SKM-1 treated with dmso at 0.1 percent for 144 hours (cell line): ENCODE measurements at regions not wholly inside any gene's neighbourhood (a gene's known extent, or its start where the extent isn't known, plus 50 kb on each side); places are given as distances from the start of the nearest gene placed in this dataset.

Experiments used
- DNase-seq: peaks from one replicate; lab custom pipeline; 2025; ENCODE audit not compliant: unreplicated experiment; lab: John Stamatoyannopoulos, UW

DNA sequence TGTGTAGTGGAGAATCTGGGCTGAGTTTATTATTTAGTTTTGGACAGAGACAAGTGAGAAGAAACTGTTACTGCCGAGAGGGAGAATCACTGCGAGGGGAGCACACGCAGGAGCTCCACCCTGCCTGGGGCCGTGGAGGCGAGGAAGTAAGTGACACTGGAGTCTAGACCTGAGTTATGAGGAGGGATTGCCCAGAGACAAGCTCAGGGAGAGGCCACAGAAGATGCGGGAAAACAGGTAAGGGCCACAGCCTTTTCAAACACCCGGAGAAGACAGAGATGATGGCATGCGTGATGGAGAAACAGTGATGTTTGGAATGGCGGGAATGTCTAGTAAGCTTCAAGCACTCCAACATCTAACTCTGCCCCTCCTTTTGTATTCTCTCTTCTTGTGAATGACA is 84.1 kb downstream of the TNFSF11 start:
- DNase-seq: no peak

DNA sequence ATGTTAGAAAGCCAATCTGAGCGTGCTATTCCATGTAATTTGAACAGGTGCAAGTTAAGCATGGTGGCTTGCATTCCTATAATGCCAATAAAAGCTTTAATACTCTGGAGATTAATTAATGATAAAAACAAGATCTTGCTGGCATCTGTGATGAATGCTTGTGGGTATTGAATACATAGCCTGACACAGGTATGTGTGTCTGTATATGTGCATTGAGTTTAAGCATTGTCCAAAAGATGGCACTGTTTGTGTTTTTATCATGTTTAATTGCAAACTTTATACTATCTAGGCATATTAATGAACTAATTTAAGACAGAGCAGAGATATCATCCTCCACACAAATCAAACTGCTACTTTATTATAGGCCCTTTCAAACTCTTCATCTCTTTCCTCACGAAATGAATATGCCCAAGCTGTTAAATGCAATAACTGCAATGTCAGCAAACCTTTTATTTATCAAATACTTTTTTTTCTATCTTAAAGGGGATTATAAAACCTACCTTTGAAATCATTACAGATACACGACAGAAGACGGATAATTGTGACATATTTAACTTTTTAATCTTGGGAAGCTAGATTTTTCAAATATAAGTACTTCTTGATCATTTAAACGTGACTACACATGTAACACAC is 86.5 kb downstream of the TNFSF11 start:
- no peak for DNase-seq

DNA sequence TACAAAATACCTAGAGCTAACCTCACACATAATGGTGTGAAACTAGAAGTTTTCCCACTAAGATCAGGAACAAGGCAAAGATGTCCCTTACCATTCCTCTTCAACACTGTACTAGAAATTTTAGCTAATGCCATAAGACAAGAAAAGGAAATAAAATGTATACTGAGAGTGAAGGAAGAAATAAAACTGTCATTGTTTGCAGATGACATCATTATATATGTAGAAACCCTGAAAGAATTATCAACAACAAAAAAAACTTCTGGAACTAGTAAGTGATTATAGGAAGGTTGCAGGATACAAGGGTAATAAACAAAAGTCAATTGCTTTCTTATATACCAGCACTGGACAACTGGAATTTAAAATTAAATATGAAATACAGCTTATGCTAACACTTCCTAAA is 93.7 kb downstream of the TNFSF11 start:
- DNase-seq: no peak

DNA sequence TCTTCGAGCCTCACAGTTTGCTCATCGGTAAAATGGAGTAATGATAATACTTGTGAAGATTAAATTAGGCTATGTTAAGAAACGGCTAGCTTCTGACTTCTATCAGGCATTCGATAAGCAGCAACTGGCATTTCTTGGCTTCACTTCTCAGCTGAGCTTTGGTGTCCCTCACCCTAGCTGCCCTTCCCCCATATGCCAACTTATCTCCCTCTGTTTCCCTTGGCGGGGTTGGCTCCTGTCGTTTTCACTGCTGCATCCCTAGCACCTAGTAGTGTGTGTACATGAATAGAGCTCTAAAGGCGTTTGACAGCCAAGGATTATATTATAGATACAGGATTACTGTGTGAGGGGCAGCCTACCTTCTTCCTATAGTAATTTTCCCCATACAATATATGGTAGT is 97.5 kb downstream of the TNFSF11 start:
- DNase-seq: no peak

DNA sequence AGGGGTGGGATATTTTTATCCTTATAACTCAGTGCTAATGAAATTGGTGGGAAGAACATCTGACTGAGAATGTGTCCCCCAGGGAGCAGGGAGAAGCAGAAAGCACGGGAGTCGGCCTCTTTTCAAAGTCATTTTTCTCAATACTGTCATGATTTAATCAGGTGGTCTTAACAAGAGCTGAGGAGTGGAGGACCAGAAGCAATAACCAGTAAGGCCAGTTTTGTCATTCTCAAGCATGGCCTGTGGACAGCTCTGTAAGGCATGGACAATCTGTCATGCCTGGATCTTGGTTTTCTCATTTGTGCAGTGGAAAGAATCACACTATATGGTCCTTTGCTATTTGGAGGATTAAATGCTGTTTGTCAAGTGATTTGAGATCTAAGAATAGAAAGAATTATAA is 99.7 kb downstream of the TNFSF11 start:
- DNase-seq: no peak

DNA sequence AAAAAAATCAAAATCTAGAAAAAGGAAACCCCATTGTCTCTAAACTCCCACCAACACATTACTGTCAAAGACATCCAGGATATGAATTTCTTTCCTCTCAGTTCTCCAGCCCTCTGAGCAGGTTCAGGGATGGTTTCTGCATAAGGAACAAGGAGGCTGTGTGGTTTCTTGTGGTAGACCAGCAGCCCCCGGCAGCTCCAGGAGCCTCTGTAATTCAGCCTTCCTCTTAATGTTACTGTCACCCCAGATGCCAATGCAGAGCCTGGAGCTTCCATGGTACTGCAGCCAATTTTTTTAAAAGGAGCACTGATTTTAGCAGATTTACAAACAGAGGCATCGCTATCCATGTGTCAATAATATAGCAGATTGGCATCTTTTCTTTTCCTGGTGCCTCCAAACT is 100.6 kb upstream of the FAM216B start:
- DNase-seq: no peak

DNA sequence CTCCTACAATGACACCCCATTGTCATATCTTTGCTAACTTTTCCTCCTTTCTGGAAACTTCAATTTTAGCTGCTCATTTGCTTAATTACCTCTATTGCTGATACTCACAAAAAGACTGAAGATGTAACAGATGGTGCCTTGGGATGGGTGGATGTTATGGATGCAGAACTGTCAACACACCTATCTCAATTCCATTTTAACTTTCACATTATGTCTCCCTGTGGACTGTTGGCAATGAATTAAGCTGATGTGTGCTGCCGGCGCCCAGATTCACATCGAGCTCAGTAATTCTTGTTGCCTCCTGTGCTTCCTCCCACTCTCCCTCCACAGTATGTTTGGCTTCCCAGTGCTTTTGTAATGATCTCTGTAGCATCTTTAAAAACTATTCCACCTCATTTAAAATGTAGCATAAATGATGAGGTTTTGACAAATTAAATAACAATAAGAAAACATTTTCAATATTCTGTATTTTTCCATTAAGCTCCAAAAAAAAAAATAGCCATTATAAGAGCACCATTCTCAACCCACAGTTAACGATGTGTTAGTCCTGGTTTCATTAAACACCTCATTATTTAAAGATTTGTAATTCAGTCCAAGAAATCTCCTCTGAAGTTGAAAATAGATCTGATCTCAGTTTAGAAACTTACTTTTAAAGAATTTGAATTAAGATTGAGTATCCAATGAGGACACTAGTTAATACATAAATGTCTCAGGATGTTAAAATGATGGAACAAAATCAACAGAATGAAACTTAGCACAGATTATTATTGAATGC is 99.9 kb upstream of the FAM216B start:
- DNase-seq: no peak

DNA sequence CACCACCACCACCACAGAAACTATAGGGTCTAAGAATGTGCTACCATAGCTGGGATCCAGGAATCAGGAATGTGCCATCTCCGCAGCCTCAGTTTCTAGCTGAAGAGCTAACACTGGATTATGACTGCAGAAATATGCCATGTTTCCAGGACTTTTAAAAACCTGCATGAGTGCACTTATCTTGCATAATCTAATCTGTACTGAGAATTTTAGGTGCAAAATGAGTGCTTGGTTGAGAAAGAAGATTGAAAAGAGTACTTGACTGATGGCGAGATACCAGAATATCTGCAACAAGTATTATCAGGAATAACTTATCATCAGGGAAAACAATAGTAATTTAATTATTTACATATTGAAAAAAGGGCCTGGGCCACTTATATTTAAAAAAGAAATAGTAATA is 97.2 kb upstream of the FAM216B start:
- no peak for DNase-seq

DNA sequence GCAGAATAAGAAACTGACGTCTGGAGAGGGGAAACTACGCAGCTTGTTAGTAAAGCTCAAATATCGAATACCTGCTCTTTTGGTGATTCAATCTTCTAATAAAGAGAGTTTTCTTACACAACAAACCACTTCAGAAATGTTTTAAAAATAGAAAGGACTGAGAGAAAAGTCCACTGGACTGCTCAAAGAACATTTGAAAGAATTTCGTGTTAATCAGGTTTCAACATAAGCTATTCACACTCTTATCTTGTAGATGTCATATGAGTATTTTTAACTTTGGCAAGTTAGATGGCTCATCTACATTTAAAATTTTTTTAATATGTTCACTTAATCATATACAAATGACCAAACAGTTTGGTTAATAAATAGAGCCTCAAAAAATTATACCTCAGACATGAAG is 95.6 kb upstream of the FAM216B start:
- DNase-seq: no peak

DNA sequence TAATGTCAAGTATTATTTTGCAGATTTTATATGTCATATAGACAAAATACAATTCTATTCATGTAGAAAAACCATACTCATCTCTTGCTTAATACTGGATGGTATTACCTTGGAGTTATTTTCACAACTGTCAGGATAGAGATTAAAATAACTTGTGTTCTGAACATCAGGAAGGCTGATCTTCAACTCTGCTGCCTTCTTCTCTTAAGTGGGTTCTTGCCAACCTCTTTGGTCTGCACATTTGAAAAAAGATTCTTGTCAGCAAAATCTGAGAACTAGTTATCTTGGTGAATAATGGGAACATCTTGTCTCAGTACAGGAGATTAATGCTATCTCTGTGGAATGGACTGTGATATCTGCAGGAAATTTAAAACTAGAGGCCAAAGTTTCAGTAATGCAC is 95.2 kb upstream of the FAM216B start:
- no peak for DNase-seq

DNA sequence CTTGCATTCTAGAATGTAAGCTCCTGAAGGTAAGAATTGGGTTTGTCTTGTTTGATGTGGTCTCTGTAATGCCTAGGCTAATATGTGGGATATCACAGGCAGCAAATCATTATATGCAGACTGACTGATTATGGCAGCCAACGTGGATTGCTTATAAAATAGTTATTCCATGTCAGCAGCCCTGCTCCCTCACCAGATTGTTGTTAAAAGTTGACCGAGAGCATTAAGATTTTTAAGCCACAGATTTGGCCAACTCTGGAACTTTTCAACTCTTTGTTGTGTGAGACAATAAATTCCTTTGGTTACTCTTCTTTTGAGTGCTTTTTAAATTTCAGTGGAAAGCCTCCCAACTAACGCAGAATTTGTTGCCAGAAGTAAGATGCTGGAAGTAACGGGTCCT is 92.6 kb upstream of the FAM216B start:
- DNase-seq: no peak

DNA sequence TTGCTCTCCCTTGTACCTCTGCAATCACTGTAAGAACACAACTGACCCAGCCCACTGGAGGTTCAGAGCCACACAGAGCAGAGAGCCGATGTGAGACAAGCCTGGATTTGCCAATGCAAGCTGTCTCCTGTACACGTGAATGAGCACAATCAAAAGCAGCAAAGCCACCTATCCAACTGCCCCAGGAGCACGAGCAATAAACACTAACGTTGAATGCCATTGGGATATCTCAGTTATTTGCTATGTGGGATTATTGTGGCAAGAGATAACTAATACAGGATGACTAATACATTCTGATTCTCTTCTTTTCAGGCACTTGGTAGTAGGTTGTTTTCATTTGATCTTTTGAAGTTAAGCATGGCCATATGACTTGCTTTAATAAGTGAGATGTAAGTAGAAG is 85.2 kb upstream of the FAM216B start:
- no peak for DNase-seq

DNA sequence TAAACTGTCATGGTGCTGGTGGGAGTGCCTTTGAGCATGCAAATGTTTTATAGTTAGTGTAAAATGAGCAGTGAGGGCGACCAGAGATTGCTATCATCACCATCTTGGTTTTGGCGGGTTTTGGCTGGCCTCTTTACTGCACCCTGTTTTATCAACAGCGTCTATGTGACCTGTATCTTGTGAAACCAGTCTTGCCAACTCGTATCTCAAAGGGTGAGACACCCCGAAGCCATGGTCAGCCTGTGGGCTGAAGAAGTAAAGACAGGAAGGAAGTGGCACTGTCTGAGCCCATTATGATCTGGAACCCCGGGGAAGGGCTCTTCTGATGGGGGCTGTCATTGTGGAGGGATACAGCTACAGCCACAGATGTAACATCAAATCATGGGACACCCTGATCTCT is 81.5 kb upstream of the FAM216B start:
- no peak for DNase-seq

DNA sequence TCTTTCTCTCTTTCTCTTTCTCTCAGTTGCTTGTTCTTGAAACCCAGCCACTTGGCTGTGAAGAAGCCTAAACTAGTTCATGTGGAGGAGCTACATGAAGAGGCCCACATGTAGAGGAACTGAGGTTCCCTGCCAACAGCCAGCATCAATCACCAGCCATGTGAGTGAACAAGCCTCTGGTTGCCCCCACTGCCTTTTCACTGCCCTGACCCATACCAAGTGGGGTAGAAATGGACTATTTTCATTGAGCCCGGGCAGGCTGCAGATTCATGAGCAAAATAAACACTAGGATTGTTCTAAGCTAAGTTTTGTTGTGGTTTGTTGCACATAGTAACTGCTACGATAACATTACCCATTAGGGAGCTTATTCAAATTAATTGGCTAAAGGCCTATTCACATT is 78.7 kb upstream of the FAM216B start:
- DNase-seq: no peak

DNA sequence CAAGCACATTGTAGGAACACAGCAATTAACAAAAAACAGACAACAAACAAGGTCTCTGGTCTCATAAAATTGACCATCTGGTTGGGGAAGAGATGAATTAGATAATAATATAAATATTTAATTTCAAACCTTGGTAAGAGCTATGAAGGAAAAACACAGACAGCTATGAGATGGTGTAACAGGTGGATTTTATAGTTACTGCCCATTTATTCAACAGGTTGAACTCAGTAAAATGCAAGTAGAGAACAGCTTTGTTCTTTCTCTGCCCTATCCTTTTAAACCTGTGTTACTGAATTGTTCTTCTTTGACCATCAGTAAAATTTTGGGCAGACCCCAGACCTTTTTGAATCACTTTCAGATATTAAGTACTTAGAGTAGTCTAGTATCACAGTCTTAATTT is 77.6 kb upstream of the FAM216B start:
- no peak for DNase-seq

DNA sequence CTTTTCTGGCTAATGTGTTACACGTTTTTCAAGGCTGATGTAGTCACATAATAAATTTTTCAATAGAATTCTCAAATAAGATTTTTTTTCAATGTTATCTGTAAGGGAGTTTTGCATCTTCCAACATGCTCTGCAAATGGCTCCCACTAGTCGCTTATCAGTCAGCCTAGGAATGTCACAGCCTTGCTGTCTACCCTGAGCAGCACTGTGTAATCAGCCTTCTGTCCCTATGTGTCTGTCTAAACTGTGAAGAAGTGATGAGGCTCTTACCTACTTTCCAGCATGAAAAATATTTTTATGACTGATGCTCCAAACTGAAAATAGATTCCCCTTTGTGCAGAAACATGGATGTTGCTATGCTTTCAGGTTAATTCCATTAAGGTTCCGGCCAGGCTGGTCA is 75.1 kb upstream of the FAM216B start:
- no peak for DNase-seq

DNA sequence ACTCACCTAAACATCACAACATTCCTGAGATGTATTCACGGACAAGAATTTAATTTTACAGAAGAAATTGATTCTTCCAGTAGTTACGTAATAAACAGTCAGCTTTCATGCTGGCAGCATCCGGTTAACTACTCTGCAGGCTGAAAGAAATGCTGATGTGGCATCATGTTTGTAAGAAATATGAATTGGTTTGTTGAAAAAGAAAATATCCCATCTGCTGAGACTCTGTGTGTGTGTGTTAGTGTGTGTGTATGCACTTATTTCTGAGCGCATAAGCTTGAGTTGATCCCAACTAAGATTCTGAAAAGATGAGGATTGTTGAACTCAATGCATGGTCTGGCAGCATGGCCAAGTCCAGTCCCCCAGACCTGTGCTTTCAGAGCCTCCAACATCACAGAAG is 74.3 kb upstream of the FAM216B start:
- no peak for DNase-seq

DNA sequence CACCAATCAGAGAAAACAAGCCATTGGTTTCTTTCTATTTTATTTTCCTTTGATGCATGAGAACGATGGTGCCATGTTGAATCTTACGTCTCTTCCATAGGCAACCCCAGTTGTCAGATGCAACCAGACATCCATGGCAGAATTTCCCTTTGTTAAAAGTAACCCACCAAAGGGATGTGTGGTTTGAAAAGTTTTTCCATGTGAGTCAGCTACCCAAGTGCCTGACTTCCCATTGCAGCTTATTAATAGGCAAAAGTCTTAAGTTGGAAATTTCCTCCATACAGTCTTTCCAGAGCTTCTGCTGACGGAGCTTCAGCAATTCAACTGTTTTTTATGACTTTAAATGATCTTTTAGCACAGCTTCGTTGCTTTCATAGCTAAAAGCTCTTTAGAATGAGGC is 73.8 kb upstream of the FAM216B start:
- no peak for DNase-seq

DNA sequence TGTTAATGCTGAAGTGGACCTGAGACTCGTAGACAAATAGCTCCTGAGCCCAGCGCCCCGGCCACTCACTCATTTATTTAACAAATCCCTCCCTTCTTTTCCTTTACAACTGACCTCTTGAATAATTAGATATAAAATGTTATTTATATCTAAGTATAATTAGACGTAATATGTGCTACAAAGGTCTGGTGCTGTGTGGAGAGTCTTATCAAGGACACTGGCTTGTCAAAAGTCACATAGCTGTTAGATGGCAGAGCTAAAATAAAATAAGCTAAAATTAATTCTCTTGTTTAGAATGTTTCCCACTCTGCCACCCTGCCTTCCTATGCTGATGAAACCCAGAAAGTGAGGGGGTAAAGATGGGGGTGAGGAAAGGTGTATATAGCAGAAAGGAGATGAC is 73.0 kb upstream of the FAM216B start:
- DNase-seq: no peak

DNA sequence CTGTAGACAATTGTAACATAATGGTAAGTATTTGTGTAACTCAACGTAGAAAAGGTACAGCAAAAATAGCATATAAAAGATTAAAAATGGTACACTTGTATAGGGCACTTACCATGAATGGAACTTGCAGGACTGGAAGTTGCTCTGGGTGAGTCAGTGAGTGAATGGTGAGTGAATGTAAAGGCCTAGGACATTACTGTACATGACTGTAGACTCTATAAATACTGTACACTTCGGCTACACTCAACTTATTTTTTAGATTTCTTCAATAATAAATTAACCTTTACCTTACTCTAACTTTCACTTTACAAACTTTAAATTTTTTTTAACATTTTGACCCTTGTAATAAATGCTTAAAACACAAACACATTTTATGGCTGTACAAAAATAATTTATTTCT is 72.1 kb upstream of the FAM216B start:
- no peak for DNase-seq

DNA sequence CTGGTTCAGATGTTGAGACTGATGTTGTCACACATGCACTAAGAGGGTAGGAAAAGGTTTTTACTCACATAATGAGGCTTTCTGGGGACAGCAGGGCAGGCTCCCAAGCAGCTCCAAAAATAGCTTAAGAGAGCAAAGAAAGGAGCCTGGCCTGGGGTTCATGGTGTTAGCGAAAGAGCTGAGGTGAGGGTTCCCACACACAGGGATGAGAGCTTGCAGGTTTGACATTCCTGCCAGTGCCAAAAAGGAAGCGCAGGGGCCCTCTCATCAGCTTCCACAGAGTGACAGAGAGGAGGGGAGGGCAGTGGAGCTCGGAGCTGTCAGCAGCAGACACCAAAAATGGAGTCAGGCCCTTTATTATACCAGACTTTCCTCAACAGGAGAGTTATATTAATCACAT is 65.5 kb upstream of the FAM216B start:
- no peak for DNase-seq

DNA sequence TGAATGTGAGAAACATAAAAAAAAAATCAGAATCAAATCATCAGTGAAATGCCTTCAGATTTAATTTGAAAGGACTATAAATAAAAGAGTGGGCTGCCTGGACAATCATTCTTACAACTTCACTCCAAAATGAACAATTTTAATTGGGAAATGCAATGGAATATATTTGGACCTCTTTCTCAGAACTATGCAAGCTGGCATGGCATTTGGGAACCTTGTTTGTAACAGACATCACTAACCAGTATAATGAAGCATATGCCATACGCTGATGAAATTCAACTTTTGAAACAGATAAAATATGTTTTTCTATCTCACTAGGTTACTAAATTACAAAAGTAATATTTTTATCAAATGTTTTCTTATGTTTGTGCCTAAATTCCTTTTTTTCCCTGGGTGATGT is 64.2 kb upstream of the FAM216B start:
- DNase-seq: no peak
